NOMO-1 treated with dmso at 0.1 percent for 144 hours (cell line): ENCODE measurements at regions not wholly inside any gene's neighbourhood (a gene's known extent, or its start where the extent isn't known, plus 50 kb on each side); places are given as distances from the start of the nearest gene placed in this dataset.
A peak's percentile ranks its signal among the peaks of the same experiment; 100 is the strongest.

Experiments
- DNase-seq: peaks from one replicate; lab custom pipeline; 2025; ENCODE audit not compliant: unreplicated experiment; lab: John Stamatoyannopoulos, UW

DNA sequence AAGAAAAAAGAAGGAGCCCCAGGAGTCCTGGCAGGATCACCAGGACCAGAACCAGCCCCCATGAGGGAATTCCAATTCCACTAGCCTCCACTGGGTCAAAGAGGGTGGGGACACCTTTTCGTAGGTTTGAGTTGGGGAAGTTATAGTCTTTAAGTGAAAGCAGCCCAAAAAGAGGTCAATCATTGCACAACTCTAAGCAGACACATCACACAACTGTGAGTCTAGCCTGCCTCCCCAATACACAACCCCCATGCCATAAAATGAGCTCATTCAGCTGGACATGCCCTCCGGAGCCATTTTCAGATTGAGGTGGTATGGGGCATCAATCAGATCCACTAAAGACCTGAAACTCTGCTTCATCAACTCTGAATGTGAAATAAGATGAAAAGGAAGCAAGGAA, 179.9 kb downstream of the NPHP4 start:
- DNase-seq, result no peak

- DNase-seq, result no peak
Measured at GRCh38 chr1:5811419-5811818, 180.8 kb downstream of the NPHP4 start.

DNA sequence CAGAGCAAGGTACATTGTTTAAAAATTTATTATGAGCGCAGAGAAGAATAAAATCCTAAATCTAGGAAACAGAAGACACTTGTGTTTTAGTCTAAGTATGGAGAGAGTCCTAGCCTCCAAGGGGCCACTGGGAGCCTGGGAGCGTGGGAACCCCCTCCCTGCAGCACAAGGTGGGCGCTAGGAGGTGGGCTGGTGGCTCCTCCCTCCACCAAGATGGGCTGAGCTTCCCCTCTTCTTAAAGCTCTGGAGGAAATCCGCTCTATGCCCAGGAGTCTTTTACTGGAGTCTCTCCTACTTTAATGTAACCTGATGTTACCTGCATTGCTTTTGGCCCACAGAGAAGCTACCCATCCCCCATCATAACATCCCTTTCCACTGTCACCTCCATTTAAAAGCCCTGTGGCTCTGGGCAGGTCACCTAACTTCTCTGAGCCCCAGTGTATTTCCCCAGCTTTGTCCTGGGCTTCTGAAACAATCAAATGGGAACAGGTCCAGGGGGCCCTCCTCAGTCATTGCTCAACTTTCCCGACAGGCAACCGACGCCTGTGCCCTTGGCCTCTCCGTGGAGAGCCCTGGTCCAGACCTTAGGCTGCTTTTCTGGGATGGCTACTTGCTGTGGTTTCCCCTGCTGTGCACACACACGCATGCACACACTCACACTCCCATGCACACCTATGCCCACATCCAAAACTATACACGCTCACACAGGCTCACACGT, 181.5 kb downstream of the NPHP4 start:
- no peak for DNase-seq

GRCh38 chr1:5810131-5810530, 182.1 kb downstream of the NPHP4 start:
- no peak for DNase-seq

- DNase-seq, result no peak
Measured at GRCh38 chr1:5809207-5809788, 182.9 kb downstream of the NPHP4 start.

- no peak for DNase-seq
Measured at GRCh38 chr1:5803851-5804250, 188.4 kb downstream of the NPHP4 start.

DNA sequence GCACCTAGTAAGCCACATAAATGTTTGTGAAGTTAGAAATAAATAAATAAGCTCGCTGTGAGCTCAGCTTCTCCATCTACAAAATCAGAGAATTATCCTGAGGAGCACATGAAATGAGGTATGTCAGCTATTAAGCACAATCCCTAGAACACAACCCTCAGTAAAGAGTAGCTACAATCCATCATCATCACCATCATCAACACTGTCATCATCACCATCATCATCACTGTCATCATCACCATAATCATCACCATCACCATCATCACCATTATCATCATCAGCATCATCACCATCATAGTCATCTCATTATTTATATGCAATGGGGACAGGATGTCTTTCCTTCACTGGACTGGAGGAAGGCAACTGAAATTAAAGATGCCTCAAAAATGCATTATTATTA, 189.6 kb downstream of the NPHP4 start:
- DNase-seq, result no peak

GRCh38 chr1:5798904-5799303, 193.3 kb downstream of the NPHP4 start:
- DNase-seq, result no peak

- no peak for DNase-seq
Measured at GRCh38 chr1:5798151-5798730, 194.0 kb downstream of the NPHP4 start.

DNA sequence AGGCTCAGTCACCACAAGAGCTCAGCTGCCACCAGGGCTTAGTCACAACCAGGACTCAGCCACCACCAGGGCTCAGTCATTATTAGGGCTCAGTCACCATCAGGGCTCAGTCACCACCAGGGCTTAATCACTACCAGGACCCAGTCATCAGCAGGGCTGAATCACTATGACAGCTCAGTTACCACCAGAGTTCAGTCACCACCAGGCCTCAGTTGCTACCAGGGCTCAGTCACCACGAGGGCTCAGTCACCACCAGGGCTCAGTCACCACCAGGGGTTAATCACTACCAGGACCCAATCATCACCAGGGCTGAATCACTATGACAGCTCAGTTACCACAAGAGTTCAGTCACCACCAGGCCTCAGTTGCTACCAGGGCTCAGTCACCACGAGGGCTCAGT, 196.2 kb downstream of the NPHP4 start:
- no peak for DNase-seq

- DNase-seq, result no peak
Measured at GRCh38 chr1:5794279-5794678, 197.9 kb downstream of the NPHP4 start.

GRCh38 chr1:5793516-5793915, 198.7 kb downstream of the NPHP4 start:
- DNase-seq, result no peak

DNA sequence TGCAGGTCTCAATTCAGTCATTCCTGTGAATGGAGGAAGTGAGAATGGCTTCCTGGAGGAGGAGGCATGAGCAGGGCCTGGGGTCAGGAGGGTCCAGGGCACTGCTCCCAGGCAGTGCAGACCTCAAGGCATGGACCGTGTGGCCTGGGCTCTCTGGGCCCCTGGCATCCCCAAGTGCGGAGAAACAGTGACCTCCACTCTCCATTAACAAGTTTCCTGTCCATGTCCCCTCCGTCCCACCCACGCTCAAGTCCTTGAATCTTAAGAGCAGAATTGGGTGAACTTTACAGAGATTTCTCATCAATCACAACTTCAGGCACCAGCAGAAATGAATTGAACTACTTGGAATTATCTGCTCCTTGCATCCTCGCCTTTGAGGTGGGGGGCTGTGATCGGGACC, 211.1 kb downstream of the NPHP4 start:
- DNase-seq, result no peak

DNA sequence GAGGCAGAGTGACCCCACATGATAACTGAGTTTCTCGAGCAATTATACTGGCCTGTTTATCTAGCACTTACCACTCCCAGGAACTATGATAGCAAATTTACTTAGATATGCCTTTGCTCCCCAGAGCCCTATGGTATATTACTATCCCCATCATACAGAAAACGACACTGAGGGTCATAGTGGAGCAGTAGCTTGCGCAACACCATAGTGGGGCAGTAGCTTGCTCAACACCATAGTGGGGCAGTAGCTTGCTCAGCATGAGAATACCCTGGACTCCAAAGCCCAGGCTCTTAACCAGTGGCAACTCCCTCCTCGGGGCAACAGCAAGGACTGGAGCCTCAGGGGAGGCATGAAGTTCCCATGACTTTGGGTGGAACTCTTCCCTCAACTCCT, 211.9 kb downstream of the NPHP4 start:
- DNase-seq, result no peak

GRCh38 chr1:5779608-5780323, 212.5 kb downstream of the NPHP4 start:
- DNase-seq, result no peak

- DNase-seq, result no peak
Measured at GRCh38 chr1:5776035-5776550, 216.1 kb downstream of the NPHP4 start.

- DNase-seq, result no peak
Measured at GRCh38 chr1:5774019-5774418, 218.2 kb downstream of the NPHP4 start.

GRCh38 chr1:5771788-5772187, 220.4 kb downstream of the NPHP4 start:
- DNase-seq, result no peak

GRCh38 chr1:5770981-5771765, 221.1 kb downstream of the NPHP4 start:
- DNase-seq, result peak; percentile 63

GRCh38 chr1:5769760-5770159, 222.5 kb downstream of the NPHP4 start:
- no peak for DNase-seq

- DNase-seq, result no peak
Measured at GRCh38 chr1:5769146-5769545, 223.1 kb downstream of the NPHP4 start.
